Motor neuron (in vitro differentiated cells): ENCODE measurements at regions not wholly inside any gene's neighbourhood (a gene's known extent, or its start where the extent isn't known, plus 50 kb on each side); places are given as distances from the start of the nearest gene placed in this dataset.
"Not testable (repeated sequence)": the region's sequence is repeated elsewhere in the genome, so short reads cannot be mapped to it uniquely, and the experiment has no call there.

ENCODE experiments used
- ATAC-seq, 8 experiments: fragments of 200-7000 bp; cut with Tn5 transposase; replicated peaks in 6 of 8; 2 replicates each; pipeline ENCODE4 v1.8.0; 2021; ENCODE audit warnings: mild to moderate bottlenecking in 8 of 8, moderate library complexity in 8 of 8
- H3K27ac ChIP-seq, 2 donors: fragments of 250-450 bp; sonication (Bioruptor Pico); 2 replicates each; pipeline ENCODE4 v1.9.0; 2021; ENCODE audit warnings: antibody characterized with exemption in 2 of 2, mild to moderate bottlenecking in 2 of 2, moderate library complexity in 1 of 2
- H3K4me1 ChIP-seq, 2 donors: fragments of 250-450 bp; sonication (Bioruptor Pico); replicated peaks in 1 of 2; 2 replicates each; pipeline ENCODE4 v1.6.1; 2021; ENCODE audit warnings: antibody characterized with exemption in 2 of 2, mild to moderate bottlenecking in 2 of 2, moderate library complexity in 1 of 2
- H3K4me3 ChIP-seq, 5 donors: fragments of 250-450 bp; sonication (Bioruptor Pico); 2 replicates each; pipeline ENCODE4 v1.9.0; 2021; ENCODE audit warnings: antibody characterized with exemption in 5 of 5, mild to moderate bottlenecking in 5 of 5, moderate library complexity in 4 of 5
- WGBS, 10 experiments: fragments of 450-650 bp; shearing (Covaris generic); methylation state at CpG; one replicate each; pipeline ENCODE4 v1.0.0; 2022; 5-methylcytosine and 5-hydroxymethylcytosine counted together
- in situ Hi-C, 9 experiments: fragments of 400-800 bp; cut with MboI; loops; one replicate each; pipeline ENCODE4 v1.15.0; 2021; ENCODE audit warnings: low sequenced_read_pairs in 9 of 9, low pct_unique_long_range_greater_than_20kb in 2 of 9; ENCODE audit not compliant: unreplicated experiment in 9 of 9

GRCh38 chr2:87318814-87319491 is 297.3 kb upstream of the PLGLB1 start:
- H3K27ac ChIP-seq, in situ Hi-C loops, H3K4me1 ChIP-seq, ATAC-seq, H3K4me3 ChIP-seq: not testable (repeated sequence)
- WGBS, 10 experiments: 60% methylated on average over 1 of the region's 2 CpGs; no CpG with 5 or more reads in 9 of the 10 experiments

GRCh38 chr2:87319705-87320104 is 298.1 kb upstream of the PLGLB1 start:
- H3K4me3 ChIP-seq, H3K27ac ChIP-seq, H3K4me1 ChIP-seq, ATAC-seq, in situ Hi-C loops: not testable (repeated sequence)
- WGBS, 10 experiments: no CpG with 5 or more reads among the region's 2 CpGs

GRCh38 chr2:87321201-87321600 is 299.6 kb upstream of the PLGLB1 start:
- in situ Hi-C loops, ATAC-seq, H3K4me1 ChIP-seq, H3K27ac ChIP-seq, H3K4me3 ChIP-seq: not testable (repeated sequence)
- WGBS, 10 experiments: no CpG with 5 or more reads among the region's 9 CpGs

- no CpG with 5 or more reads among the region's 6 CpGs for WGBS, 10 experiments
- in situ Hi-C loops, H3K27ac ChIP-seq: not testable (repeated sequence)
Measured at GRCh38 chr2:87324335-87325041, 302.8 kb upstream of the PLGLB1 start.

GRCh38 chr2:87325042-87325910 is 303.6 kb upstream of the PLGLB1 start:
- H3K4me1 ChIP-seq, H3K4me3 ChIP-seq, H3K27ac ChIP-seq, in situ Hi-C loops: not testable (repeated sequence)
- no CpG with 5 or more reads among the region's 12 CpGs for WGBS, 10 experiments
- peak in 5 of 8 experiments; percentile 30 to 78 (median 67) for ATAC-seq

More at GRCh38 chr2:87324335-87325041, 302.8 kb upstream of the PLGLB1 start:
- not testable (repeated sequence) for H3K4me3 ChIP-seq, H3K4me1 ChIP-seq
- peak in 6 of 8 experiments; percentile 33 to 78 (median 59) for ATAC-seq

GRCh38 chr2:87325911-87326294 is 304.3 kb upstream of the PLGLB1 start:
- H3K4me3 ChIP-seq, H3K4me1 ChIP-seq, H3K27ac ChIP-seq, ATAC-seq, in situ Hi-C loops: not testable (repeated sequence)
- no CpG with 5 or more reads among the region's 2 CpGs for WGBS, 10 experiments

GRCh38 chr2:87326754-87327153 is 305.1 kb upstream of the PLGLB1 start:
- H3K4me3 ChIP-seq, H3K27ac ChIP-seq, in situ Hi-C loops, H3K4me1 ChIP-seq, ATAC-seq: not testable (repeated sequence)
- no CpG with 5 or more reads among the region's 3 CpGs for WGBS, 10 experiments

- WGBS, 10 experiments: no CpG with 5 or more reads among the region's 4 CpGs
- ATAC-seq, H3K27ac ChIP-seq, H3K4me1 ChIP-seq, in situ Hi-C loops, H3K4me3 ChIP-seq: not testable (repeated sequence)
Measured at GRCh38 chr2:87327648-87328371, 306.2 kb upstream of the PLGLB1 start.

GRCh38 chr2:87329529-87329928 is 307.9 kb upstream of the PLGLB1 start:
- ATAC-seq, H3K27ac ChIP-seq, H3K4me1 ChIP-seq, H3K4me3 ChIP-seq, in situ Hi-C loops: not testable (repeated sequence)
- 68% methylated on average over 3 of the region's 7 CpGs; no CpG with 5 or more reads in 9 of the 10 experiments for WGBS, 10 experiments

GRCh38 chr2:87330486-87330885 is 308.8 kb upstream of the PLGLB1 start:
- in situ Hi-C loops, H3K4me1 ChIP-seq, H3K4me3 ChIP-seq, H3K27ac ChIP-seq: not testable (repeated sequence)
- ATAC-seq: peak in 6 of 8 experiments; percentile 12 to 67 (median 52)
- WGBS, 10 experiments: no CpG with 5 or more reads among the region's 4 CpGs

- in situ Hi-C loops, H3K4me3 ChIP-seq, H3K4me1 ChIP-seq, H3K27ac ChIP-seq: not testable (repeated sequence)
- no CpG with 5 or more reads among the region's 6 CpGs for WGBS, 10 experiments
- peak in 3 of 8 experiments; percentile 40 to 92 (median 86) for ATAC-seq
Measured at GRCh38 chr2:87331940-87332583, 310.4 kb upstream of the PLGLB1 start.

GRCh38 chr2:87334888-87335287 is 313.2 kb upstream of the PLGLB1 start:
- H3K4me3 ChIP-seq, ATAC-seq, H3K4me1 ChIP-seq, in situ Hi-C loops, H3K27ac ChIP-seq: not testable (repeated sequence)
- WGBS, 10 experiments: 100% methylated on average over 1 of the region's 2 CpGs; no CpG with 5 or more reads in 8 of the 10 experiments
